NCI-H226 (cell line): ENCODE measurements at regions not wholly inside any gene's neighbourhood (a gene's known extent, or its start where the extent isn't known, plus 50 kb on each side); places are given as distances from the start of the nearest gene placed in this dataset.
"Not testable (repeated sequence)": the region's sequence is repeated elsewhere in the genome, so short reads cannot be mapped to it uniquely, and the experiment has no call there.

ENCODE experiments used
- DNase-seq: peaks from one replicate; pipeline ENCODE4 v3.0.0-alpha.2; 2015

GRCh38 chr3:21898316-21898715 is 147.3 kb upstream of the ZNF385D start:
- DNase-seq = no peak

DNA sequence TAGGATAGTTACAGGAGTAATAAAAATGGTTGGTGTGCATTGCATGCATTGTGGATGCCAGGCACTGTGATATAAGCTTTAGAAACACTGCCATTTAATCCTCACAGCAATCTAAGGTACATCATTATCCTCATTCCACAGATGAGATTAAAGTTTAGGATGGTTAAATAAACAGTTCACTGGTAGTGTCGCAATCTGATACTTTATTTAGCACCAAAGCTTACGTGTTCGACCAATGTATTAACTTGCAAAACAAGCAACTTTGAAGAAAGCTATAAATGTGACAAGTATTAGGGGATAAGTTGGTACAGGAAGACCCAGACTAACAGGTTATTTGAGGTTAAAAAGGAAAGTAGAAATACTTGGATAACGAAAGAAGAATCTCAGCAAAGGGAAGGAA is 150.5 kb upstream of the ZNF385D start:
- no peak for DNase-seq

DNA sequence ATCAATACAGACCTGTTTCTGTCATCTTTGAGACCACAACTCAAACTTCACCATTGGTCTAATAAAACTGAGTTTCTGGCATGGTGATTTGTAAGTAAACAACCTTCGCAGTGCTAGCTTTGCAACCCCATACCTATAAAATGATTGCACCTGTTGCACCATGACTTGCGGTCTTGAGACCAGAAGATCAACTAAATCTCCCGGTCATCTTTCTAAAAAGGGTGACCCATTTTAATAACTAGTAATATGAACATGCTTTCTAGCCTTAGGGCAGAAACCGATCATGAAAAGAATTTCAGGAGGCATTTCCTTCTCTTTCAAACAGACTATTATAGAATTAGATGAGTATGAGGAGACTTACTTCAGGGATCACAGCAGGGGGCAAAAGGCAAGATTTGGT is 151.9 kb upstream of the ZNF385D start:
- DNase-seq = no peak

DNA sequence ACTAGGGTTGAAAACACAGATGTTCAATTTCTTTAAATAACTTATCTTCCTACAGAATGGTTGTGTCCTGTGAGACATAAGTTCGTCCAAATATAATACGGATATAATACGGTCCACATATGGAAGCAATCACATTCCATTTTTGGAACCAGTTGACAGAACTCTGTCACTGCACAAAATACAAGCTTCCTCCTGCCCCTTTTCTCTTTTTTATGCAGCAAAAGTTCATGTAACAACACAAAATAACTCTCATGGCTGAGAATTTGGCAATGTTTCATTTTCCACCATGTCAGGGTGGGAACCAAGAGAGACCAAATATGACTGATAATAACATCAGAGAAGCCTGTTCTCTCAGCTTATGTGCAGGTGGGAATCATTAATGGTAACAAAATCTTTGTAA is 158.1 kb upstream of the ZNF385D start:
- DNase-seq = no peak

- no peak for DNase-seq
These were observed 161.7 kb upstream of the ZNF385D start for GRCh38 chr3:21912711-21913110.

GRCh38 chr3:21913791-21914190 is 162.8 kb upstream of the ZNF385D start:
- DNase-seq = no peak

DNA sequence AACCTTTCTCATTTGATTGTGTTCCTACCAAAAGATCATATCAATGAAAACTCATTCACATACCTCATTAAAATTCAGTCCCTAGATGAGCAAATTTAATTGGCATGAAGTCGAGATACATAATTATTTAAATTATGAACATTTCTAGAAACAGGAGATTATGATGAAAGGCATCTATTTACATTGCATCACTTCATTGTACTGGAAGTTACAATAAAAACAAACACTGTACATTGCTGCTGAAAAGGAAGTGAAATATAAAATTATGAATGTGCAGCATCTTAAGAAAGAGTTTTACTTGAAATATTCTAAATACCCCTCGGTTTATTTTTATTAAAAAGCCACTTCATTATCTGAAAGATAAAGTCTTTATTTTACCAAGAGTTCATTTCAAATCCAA is 163.4 kb upstream of the ZNF385D start:
- no peak for DNase-seq

DNA sequence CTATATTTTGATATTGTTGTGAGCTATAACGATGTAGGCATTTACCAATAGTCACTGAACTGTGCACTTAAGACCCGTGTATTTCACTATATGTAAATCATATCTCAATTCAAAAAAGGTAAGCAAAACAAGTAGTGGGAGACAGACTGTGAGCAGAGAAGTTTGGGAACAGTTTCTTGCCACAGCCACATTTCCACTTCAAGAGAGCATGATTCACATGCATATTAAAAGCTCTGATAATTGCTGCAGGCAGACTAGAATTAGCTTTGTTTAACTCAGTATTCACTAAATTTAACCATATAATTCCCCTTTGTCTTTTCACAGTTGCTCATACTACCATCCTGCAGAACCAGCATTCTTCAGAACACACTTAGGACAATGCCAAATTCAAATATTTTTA is 168.4 kb upstream of the ZNF385D start:
- DNase-seq = no peak

GRCh38 chr3:21920421-21920861 is 169.4 kb upstream of the ZNF385D start:
- DNase-seq = peak; percentile 75

DNA sequence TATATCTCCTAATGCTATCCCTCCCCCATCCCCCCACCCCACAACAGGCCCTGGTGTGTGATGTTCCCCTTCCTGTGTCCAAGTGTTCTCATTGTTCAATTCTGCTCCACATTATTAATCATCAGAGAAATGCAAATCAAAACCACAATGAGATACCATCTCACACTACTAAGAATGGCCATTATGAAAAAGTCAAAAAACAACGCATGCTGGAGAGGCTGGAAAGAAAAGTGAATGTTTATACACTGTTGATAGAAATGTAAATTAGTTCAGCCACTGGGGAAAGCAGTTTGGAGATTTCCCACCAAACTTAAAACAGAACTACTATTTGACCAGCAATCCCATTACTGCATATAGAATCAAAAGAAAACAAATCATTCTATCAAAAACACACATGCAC is 172.1 kb upstream of the ZNF385D start:
- not testable (repeated sequence) for DNase-seq

- no peak for DNase-seq
These were observed 176.3 kb upstream of the ZNF385D start for GRCh38 chr3:21927261-21927660.

DNA sequence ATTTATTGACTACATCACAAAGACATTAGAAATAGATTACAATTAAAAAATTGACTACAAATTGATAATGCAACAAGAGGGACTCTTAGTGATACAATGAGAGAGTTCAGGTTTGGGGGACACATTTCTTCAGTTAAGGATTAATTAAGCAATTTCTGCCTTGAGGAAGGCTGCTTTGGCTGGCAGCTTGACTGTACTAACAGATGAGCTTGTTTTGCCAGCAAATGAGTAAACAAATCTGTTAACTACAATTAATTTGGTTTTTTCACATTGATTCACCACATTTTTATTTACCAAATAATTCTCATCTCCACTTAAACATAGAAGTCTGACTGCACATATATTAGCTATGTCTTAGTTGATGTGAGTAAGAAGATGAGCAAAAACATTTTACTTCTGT is 183.6 kb upstream of the ZNF385D start:
- DNase-seq = no peak

DNA sequence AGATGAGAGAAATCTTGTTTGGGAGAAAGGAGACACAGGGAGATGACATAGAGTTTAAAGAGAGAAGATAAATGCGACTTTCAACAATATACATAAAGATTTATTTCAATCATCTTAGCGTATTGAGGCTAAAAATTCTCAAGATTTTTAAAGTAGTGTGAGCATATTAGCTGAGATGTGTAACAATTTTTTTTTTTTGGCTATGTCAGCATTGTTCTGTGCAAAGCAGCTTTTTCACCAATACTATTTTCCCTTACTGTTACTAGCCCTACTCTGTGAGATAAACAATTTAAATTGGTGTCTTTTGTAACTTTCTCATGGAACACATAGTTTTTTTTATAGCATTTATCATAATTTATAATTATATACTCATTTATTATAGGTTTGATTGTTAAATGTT is 185.2 kb upstream of the ZNF385D start:
- no peak for DNase-seq

GRCh38 chr3:21938267-21938681 is 187.3 kb upstream of the ZNF385D start:
- DNase-seq = no peak

DNA sequence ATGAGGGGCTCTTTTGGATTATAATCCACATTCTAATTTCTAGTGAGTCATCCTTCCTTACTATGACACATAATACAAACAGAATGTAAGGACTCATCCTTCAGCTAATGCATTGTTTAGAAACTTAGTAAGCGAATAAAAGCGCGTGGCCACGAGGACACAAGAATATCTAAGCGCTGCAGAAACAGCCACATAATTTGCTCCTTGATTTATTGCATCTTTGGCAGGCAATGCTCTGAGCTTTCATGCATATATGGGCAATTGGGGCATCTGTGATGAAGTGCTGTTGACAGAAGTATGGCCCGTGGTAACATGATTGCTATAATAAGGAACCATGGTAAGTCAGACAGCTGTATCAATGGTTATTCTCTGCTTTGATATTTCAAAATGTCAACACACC is 191.3 kb upstream of the ZNF385D start:
- DNase-seq = no peak

- no peak for DNase-seq
These were observed 193.2 kb upstream of the ZNF385D start for GRCh38 chr3:21944251-21944650.

- DNase-seq = no peak
These were observed 201.8 kb upstream of the ZNF385D start for GRCh38 chr3:21952856-21953255.

DNA sequence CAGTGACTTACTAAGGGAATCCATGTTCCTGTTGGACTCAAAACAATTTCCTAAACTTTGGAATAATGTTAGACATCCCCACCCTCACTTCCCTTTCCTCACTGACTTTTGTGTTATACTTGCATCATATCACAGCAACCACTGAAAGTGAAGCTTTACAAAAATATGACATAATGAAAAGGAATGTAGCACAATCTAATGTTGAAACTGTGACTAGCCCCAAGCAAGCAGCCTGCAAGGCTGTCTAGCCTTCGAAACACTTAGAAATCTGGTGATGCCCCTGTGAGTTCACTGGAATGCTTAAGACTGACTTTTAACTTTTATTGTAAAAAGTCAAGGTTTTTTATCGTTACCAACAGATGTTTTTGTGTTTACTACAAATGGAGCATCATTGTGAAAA is 203.7 kb upstream of the ZNF385D start:
- peak; percentile 70 for DNase-seq

- DNase-seq = no peak
These were observed 204.4 kb upstream of the ZNF385D start for GRCh38 chr3:21955406-21955805.

GRCh38 chr3:21960033-21960432 is 209.0 kb upstream of the ZNF385D start:
- DNase-seq = no peak

DNA sequence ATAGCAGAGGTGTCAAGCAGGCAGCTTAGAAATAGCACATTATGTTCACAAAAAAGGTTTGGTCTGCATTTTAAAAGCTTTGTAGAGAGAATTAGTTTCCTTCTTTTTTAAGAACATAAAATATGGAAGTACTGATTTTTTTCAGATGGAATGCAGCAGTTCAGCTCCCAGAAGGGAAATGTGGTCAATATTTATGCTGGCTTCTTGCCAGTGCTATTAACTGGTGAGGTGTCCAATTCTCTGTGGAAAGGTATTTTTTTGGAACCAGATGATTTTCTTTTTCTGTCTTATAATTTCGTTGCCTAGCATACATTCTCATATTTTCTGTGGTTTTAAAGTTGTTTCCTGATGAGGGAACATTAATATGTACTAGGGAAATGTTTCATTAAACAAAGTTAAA is 211.4 kb upstream of the ZNF385D start:
- DNase-seq = no peak

DNA sequence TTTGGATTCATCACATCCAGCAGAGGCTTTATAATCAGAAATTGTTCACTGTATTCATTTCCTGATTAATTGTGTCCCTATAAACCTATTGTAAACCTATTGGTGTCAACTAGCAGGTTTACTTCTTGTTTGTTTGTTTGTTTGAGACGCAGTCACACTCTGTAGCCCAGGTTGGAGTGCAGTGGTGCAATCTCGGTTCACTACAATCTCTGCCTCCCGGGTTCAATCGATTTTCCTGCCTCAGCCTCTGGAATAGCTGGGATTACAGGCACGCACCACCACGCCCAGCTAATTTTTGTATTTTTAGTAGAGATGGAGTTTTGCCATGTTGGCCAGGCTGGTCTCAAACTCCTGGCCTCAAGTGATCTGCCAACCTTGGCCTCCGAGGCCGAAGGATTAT is 215.4 kb upstream of the ZNF385D start:
- not testable (repeated sequence) for DNase-seq

GRCh38 chr3:21979706-21980105 is 228.7 kb upstream of the ZNF385D start:
- DNase-seq = peak; percentile 28

GRCh38 chr3:21989341-21990042 is 238.5 kb upstream of the ZNF385D start:
- no peak for DNase-seq

DNA sequence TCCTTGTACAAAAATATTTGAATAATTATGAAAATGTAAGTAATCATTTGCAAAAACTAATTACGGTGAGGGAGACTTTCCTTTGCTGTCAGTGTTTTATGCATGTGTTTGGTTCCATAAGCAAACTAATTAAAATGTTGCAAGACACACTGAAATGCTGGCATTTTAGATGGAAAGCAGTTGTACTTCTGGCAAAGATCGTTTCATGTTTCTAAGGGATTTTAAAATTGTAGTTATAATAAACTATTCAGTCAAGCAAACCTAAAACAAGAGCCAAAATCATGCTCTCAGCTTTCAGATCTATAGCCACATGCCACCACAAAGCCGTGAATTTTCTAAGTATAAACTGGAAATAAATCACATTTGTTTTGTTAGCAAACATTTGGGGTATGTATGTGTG is 240.1 kb upstream of the ZNF385D start:
- no peak for DNase-seq
